ENCODE measurements at regions not wholly inside any gene's neighbourhood (a gene's known extent, or its start where the extent isn't known, plus 50 kb on each side); places are given as distances from the start of the nearest gene placed in this dataset.
"Not testable (repeated sequence)": the region's sequence is repeated elsewhere in the genome, so short reads cannot be mapped to it uniquely, and the experiment has no call there.

- no peak for TF ChIP-seq CTCF (IDR thresholded peaks at IDR 0.05; ENCODE audit: poor library complexity, severe bottlenecking)
- Histone ChIP-seq H3K4me1 (ENCODE audit: insufficient read depth, poor library complexity, severe bottlenecking) (no peaks in the 10 kb centered on the region), H3K9me3 (ENCODE audit: severe bottlenecking) (peaks cover 4% of the 10 kb centered on the region), H3K36me3 (ENCODE audit: low read depth) (no peaks in the 10 kb centered on the region), H3K4me3 (ENCODE audit: severe bottlenecking) (no peak overlapping the region), H3K27ac (ENCODE audit: poor library complexity, severe bottlenecking) (no peak overlapping the region), H3K27me3 (ENCODE audit: insufficient read depth, poor library complexity, severe bottlenecking) (no peaks in the 10 kb centered on the region)
- no peak for DNase-seq (ENCODE audit: low spot score)
- no peak for ATAC-seq (ENCODE audit: low read depth)
Observed at GRCh38 chr2:2773692-2774091, 442.6 kb upstream of the MYT1L start.

GRCh38 chr2:2773080-2773479 lies 442.0 kb upstream of the MYT1L start:
- DNase-seq (ENCODE audit: low spot score); H3K27ac ChIP-seq (ENCODE audit: poor library complexity, severe bottlenecking); H3K36me3 ChIP-seq (ENCODE audit: low read depth); H3K9me3 ChIP-seq (ENCODE audit: severe bottlenecking); H3K4me1 ChIP-seq (ENCODE audit: insufficient read depth, poor library complexity, severe bottlenecking); H3K27me3 ChIP-seq (ENCODE audit: insufficient read depth, poor library complexity, severe bottlenecking); H3K4me3 ChIP-seq (ENCODE audit: severe bottlenecking); ATAC-seq (ENCODE audit: low read depth): not testable (repeated sequence)

GRCh38 chr2:2771721-2772411 lies 440.8 kb upstream of the MYT1L start:
- DNase-seq (ENCODE audit: low spot score) = no peak
- no peak for ATAC-seq (ENCODE audit: low read depth)
- Histone ChIP-seq H3K27ac (ENCODE audit: poor library complexity, severe bottlenecking) (no peak overlapping the region), H3K4me3 (ENCODE audit: severe bottlenecking) (no peak overlapping the region), H3K36me3 (ENCODE audit: low read depth) (no peaks in the 10 kb centered on the region), H3K4me1 (ENCODE audit: insufficient read depth, poor library complexity, severe bottlenecking) (no peaks in the 10 kb centered on the region), H3K27me3 (ENCODE audit: insufficient read depth, poor library complexity, severe bottlenecking) (no peaks in the 10 kb centered on the region), H3K9me3 (ENCODE audit: severe bottlenecking) (peaks cover 4% of the 10 kb centered on the region)
- TF ChIP-seq CTCF (IDR thresholded peaks at IDR 0.05; ENCODE audit: poor library complexity, severe bottlenecking) = no peak

- DNase-seq (ENCODE audit: low spot score) = no peak
- Histone ChIP-seq H3K27ac (ENCODE audit: poor library complexity, severe bottlenecking) (no peak overlapping the region), H3K36me3 (ENCODE audit: low read depth) (no peaks in the 10 kb centered on the region), H3K4me1 (ENCODE audit: insufficient read depth, poor library complexity, severe bottlenecking) (no peaks in the 10 kb centered on the region), H3K27me3 (ENCODE audit: insufficient read depth, poor library complexity, severe bottlenecking) (no peaks in the 10 kb centered on the region), H3K4me3 (ENCODE audit: severe bottlenecking) (no peak overlapping the region), H3K9me3 (ENCODE audit: severe bottlenecking) (peaks cover 4% of the 10 kb centered on the region)
- ATAC-seq (ENCODE audit: low read depth) = no peak; the same call in 2 of the 3 replicates
- TF ChIP-seq CTCF (IDR thresholded peaks at IDR 0.05; ENCODE audit: poor library complexity, severe bottlenecking) = no peak
Observed at GRCh38 chr2:2769481-2770431, 438.7 kb upstream of the MYT1L start.

- Histone ChIP-seq H3K36me3 (ENCODE audit: low read depth) (no peaks in the 10 kb centered on the region), H3K4me1 (ENCODE audit: insufficient read depth, poor library complexity, severe bottlenecking) (no peaks in the 10 kb centered on the region), H3K27ac (ENCODE audit: poor library complexity, severe bottlenecking) (no peak overlapping the region), H3K27me3 (ENCODE audit: insufficient read depth, poor library complexity, severe bottlenecking) (no peaks in the 10 kb centered on the region), H3K4me3 (ENCODE audit: severe bottlenecking) (no peak overlapping the region), H3K9me3 (ENCODE audit: severe bottlenecking) (peaks cover 4% of the 10 kb centered on the region)
- DNase-seq (ENCODE audit: low spot score) (no peak), ATAC-seq (ENCODE audit: low read depth) (no peak)
- TF ChIP-seq CTCF (IDR thresholded peaks at IDR 0.05; ENCODE audit: poor library complexity, severe bottlenecking) = no peak
Observed at GRCh38 chr2:2768476-2768875, 437.4 kb upstream of the MYT1L start.

All from RWPE2 (cell line).